Fibroblast of villous mesenchyme (primary cell): ENCODE measurements at regions not wholly inside any gene's neighbourhood (a gene's known extent, or its start where the extent isn't known, plus 50 kb on each side); places are given as distances from the start of the nearest gene placed in this dataset.

Source experiments
- DNase-seq: peaks from one replicate; pipeline ENCODE4 v3.0.0-alpha.2; 2010; ENCODE audit warnings: low read depth
- H3K4me3 ChIP-seq: 2 replicates; pipeline ENCODE4 v1.5.1; 2011; ENCODE audit warnings: low read depth, mild to moderate bottlenecking, low read length
- CTCF ChIP-seq: IDR thresholded peaks from 2 replicates; pipeline ENCODE4 v1.5.1; 2012; ENCODE audit warnings: low read depth, mild to moderate bottlenecking, low read length; ENCODE audit not compliant: insufficient read depth

- H3K4me3 ChIP-seq: no peak overlapping the region
- peak; percentile 57 for TF ChIP-seq CTCF
- peak; percentile 37 for DNase-seq
Measured at GRCh38 chr5:63125862-63126261, 547.2 kb downstream of the LRRC70 start.

GRCh38 chr5:63125392-63125791, 546.8 kb downstream of the LRRC70 start:
- no peak for TF ChIP-seq CTCF
- H3K4me3 ChIP-seq: no peak overlapping the region
- DNase-seq: no peak

GRCh38 chr5:63124266-63124665, 545.6 kb downstream of the LRRC70 start:
- TF ChIP-seq CTCF: no peak
- H3K4me3 ChIP-seq: no peak overlapping the region
- no peak for DNase-seq

GRCh38 chr5:63121471-63121870, 542.9 kb downstream of the LRRC70 start:
- H3K4me3 ChIP-seq: no peak overlapping the region
- TF ChIP-seq CTCF: no peak
- no peak for DNase-seq

- no peak for TF ChIP-seq CTCF
- H3K4me3 ChIP-seq: no peak overlapping the region
- no peak for DNase-seq
Measured at GRCh38 chr5:63118221-63118620, 539.6 kb downstream of the LRRC70 start.

- no peak for DNase-seq
- no peak overlapping the region for H3K4me3 ChIP-seq
- TF ChIP-seq CTCF: no peak
Measured at GRCh38 chr5:63111891-63112290, 533.3 kb downstream of the LRRC70 start.

GRCh38 chr5:63101870-63102269, 523.3 kb downstream of the LRRC70 start:
- no peak overlapping the region for H3K4me3 ChIP-seq
- TF ChIP-seq CTCF: no peak
- no peak for DNase-seq
